NCI-H774 (cell line): ENCODE measurements at regions not wholly inside any gene's neighbourhood (a gene's known extent, or its start where the extent isn't known, plus 50 kb on each side); places are given as distances from the start of the nearest gene placed in this dataset.

Experiments used
- DNase-seq: peaks from one replicate; lab custom pipeline; 2025; lab: John Stamatoyannopoulos, UW

DNA sequence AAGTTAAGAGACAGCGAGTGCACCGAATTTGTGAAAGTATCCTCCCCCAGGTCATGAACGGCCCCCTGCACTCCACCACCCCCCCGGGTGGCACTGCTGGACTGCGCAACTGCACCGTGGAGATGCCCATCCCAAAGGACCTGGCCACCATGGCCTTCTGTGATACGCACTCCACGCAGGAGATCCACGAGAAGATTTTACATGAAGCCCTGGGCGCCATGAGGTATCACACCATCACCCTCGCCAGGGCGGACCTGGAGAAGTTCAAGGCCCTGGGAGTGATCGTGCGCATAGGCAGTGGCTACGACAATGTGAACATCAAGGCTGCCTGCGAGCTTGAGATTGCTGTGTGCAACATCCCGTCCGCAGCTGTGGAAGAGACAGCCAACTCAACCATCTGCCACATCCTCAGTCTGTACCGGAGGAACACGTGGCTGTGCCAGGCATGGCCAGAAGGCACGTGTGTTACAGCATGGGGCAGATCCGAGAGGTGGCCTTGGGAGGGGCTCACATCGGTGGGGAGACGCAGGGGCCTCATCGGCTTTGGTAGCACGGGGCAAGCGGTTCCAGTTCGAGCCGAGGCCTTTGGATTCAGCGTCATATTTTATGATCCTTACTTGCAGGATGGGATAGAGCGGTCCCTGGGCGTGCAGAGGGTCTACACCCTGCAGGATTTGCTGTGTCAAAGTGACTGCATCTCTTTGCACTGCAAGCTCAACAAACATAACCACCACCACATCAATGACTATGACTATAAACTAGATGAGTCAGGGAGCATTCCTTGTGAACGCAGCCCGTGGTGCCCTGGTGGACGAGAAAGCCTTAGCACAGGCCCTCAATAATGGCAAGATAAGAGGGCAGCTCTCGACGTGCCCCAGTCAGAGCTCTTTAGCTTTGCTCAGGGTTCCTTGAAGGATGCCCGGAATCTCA lies 290.8 kb upstream of the MC4R start:
- DNase-seq, result no peak

DNA sequence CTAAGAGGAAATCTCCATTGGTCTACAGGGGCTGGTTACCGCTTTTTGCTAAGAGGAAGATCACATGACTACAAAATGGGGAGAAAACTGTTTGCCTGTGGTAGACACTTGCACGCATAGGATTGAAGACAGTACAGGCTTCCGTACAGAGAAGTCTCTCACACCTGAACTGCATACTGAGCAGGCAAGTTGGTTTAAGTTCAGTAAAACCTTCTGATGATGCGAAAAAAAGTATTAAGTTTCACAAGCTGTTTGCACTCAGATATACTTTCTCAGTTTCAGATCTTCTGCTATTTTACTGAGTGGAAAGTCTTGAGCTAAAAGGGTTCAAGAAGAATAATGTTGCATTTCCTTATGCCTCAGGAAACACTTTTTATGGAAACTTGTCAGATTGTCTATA lies 292.2 kb upstream of the MC4R start:
- no peak for DNase-seq

DNA sequence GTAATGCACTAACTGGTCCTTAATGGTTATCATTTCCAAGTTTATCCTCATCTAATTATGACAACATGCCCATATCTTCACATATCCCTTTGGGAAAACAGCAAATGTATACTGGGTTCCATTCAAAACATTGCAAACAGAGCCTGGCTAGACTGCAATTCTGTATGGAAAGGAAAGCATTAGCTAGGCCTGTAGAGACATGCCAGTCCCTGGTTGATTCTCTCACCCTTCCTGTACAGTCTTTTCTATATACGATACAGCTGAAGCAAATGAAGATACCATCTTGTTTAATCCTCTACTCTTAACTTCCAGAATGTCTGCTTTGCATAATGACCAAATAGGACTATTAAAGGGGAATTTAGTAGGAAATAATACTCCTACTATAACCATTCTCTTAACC lies 294.4 kb upstream of the MC4R start:
- DNase-seq, result no peak

DNA sequence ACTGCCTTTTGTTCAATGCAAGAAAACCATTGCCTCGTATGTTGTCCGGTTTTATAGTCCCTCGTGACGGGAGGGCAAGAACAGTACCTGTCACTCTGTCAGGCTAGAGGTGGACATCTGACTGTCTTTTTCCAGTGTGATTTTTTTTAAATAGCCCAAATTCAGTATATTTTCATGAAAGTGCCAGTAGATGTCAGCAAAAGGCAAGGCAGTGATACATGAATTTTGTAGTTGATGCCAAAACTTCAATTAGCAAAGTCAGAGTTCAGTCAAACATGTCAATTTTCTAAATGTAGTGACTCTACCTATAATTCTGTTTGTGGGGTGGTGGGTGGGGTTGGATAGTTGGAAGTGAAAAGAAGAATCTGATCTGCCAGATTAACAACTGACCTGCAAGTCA lies 296.0 kb upstream of the MC4R start:
- DNase-seq, result no peak

DNA sequence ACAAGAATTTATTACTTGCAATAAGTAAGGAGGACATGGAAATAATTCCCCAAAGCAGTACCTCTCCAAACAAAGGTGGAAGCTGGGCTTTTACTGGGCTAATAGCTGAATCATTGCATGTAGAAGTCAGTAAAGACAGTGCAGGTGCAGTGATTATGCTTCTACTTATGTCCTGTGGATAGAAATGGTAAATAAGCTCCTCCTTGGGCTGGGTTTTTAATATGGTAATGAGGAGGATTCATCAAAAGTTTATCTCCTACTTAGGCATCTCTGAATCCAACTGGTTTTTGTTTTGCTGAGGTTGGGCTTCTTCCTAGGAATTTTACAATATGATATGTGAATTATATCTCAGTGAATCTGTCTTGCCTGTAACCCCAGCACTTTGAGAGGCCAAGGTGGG lies 297.4 kb upstream of the MC4R start:
- DNase-seq, result no peak

DNA sequence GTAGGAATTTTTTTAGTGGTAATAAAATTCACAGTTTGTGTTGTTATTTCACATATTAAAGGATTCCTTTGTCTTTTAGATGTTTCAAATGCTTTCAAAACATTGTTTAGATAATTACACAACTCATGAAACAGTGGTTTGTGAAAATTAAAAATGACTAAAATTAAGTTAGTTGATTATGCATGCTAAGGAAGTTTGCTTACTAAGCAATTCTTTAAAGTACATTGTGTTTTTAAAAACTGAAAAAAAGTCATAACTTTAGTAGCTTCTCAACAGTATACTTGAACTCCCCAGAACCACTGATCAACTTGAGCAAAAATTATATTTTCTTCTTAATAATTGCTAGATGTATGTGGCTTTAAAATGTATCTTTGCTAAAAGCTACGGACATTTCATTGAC lies 298.4 kb upstream of the MC4R start:
- no peak for DNase-seq

DNA sequence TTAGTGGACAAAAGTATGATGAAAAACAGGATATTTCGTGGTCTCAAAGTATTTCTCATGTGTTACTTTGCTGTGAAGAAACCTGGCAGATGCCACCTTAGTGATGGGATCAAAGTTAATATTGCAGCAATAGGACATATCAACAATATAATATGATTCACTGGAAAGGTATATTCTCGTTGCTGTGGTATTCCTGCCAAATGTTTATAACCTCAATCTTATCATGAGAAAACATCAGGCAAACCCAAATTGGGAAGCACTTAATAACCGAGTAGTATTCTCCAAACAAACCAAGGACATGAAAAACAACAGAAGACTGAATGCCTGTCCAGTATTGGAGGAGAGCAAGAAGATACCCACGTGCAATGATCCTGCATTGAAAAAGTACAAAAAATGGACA lies 302.6 kb upstream of the MC4R start:
- no peak for DNase-seq

DNA sequence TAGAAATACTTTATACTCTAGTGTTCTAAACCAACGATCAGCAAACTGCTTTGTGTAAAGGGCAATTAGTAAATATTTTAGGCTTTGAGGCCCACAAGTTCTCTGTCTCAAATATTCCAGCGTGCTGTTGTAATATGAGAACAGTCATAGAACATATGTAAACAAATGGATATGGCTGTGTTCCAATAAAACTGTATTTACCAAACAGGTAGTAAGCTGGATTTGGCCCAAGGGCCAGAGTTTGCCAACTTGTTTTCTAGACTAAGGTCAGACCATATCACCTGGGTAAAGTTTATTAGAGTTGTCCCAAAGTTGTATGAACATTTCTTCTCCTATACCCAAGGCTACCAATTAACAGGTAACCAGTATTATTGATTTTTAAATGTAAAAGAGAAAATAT lies 303.2 kb upstream of the MC4R start:
- peak; percentile 75 for DNase-seq

DNA sequence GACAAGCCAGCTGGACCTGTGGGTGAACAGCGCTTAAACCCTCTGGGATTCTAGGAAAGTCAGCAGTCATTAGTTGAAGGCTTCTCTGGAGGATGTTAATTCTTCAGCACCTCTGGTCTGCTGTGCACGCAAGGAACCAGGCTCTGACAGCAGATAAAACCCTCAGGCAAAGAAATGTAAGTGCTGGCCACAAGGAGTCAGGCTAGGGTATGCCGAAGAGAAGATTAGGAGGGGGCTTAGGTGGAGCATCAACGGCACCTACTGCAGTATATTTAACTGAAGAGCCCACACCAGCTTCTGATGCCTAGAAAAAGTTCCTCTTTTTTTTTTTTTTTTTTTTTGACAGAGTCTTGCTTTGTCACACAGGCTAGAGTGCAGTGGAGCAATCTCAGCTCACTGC lies 304.2 kb upstream of the MC4R start:
- no peak for DNase-seq

DNA sequence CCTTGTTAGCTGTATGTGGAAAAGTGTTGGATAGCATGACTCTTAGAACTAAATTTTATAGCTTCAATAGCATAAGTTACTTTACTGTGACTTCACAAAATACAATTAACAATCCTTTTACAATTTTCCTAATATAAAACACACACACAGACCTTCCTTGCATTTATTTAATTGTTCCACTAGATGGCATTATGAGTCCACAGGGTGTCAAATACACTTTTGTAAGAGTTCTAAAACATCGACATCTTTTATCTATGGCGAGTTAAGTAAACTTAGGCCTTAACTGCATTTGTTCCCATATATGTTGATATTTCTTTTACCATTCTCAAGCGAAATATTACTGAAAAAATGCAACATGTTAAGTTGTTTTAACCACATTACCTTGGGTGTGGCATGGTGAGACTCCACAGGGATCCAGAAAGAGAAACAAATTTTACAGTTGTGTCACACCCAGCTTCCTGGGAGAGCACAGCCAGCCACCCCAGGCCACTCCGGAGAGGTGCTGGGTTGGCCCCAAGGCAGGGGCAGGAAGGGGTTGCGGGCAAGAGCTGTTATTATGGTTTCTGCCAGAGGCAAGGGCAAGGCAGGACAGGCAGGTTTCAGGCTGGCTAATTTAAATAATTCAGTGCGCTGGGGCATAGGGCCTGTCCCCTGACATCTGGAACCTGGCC lies 312.4 kb upstream of the MC4R start:
- DNase-seq, result peak; percentile 11

DNA sequence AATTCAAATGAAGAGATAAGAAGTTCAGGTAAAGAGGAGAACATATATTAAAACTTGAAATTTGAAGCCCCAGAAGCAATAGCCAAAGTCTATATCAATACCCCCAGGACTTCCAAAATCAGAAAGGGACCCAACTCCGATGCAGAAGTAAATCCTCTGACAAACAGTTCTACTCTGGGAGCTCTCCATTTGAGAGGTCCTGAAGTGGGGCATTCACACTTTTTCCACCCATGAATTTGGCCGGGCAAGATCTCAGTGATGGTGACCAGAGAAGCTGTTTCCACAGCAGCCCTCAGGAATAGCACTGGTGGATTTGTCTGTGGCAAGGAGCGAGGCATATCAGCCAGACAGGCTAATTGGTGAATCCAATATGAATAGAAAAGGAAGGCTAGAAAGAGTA lies 313.6 kb upstream of the MC4R start:
- no peak for DNase-seq

DNA sequence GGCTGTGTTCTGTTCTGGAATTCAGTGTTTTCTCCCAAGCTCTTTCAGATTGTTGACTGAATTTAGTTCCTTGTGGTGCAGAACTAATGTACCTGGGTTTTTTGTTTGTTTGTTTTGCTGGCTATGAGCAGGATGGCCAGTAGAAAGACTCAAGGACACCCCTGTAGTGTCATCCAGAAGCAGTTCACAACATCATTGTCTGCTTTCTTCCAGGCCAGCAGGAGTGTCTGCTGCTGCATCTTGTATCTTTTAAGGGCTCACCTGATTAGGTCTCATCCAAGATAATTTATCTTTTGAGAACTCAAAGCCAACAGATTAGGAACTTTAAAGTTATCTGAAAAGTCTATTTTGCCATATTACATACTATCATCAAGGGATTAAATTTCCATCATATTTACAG lies 318.5 kb upstream of the MC4R start:
- no peak for DNase-seq

DNA sequence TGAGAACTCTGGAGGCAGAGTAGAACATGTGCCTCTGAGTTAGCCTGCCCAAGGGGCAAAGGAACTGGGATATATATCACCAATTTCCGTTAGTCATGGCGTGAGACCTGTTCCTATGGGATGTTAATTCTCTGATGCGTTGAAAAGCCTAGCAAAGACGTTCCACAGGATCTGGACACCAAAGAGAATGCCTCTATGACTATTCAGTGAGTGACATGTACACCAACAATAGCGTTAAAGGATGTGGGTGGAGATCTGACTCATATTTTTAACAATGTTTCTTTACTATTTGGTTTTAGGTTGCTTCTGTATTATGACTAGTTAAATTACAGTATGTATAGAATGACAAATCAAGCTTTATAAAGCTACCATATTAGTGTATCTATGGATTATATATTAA lies 320.9 kb upstream of the MC4R start:
- no peak for DNase-seq

DNA sequence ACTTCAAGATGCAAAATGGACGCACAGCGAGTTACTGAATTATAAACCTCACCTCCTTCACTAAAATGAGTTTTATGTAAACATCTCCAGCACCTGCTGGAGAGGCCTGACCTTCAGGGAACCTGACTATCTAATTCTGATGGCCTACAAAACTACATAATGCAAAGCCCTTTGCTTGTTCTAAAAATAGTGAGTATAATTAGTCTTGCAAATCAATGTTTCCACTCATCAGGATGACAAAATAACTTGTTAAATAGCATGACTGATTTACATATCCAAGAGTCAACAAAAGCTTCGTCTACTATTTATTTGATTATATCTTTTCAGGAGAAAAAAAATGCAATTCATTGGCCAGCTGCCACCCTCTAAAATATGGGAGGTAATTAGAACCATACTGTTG lies 326.3 kb upstream of the MC4R start:
- peak; percentile 69 for DNase-seq

DNA sequence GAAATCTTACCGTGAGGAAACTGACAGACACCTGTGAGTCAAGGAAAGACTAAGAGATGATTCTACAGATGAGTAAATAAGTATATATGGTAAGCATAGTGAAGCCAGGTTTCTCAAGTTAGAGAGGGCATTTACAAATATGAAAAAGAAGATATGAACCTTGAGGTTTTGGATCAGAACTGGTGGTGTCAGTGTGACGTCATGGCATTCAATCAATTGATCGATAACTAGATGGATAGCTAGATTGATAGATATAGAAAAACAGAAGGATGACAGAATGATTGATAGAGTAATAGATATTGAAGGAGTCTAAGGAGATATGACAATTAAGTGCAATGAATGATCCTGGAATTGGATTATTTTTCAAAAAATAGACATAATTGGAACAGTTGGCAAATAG lies 350.2 kb upstream of the MC4R start:
- no peak for DNase-seq

DNA sequence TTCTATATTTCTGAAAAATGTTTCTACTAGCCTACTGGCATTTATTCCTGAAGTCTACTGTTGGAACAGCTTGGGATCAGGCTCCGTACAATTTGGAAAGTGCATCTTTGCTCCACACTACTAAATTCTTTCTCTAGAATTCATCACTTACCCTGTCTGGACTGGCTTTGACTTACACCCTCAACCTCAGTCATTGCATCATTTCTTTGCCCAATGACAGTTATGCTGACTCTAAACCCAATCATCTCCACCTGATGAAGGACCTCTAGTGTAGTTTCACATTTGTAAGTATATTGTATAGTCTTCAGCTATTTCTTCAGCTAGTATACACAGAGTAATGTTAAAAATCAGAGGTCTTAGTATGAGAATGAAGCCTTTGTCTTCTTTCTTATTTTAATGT lies 359.6 kb upstream of the MC4R start:
- DNase-seq, result no peak

DNA sequence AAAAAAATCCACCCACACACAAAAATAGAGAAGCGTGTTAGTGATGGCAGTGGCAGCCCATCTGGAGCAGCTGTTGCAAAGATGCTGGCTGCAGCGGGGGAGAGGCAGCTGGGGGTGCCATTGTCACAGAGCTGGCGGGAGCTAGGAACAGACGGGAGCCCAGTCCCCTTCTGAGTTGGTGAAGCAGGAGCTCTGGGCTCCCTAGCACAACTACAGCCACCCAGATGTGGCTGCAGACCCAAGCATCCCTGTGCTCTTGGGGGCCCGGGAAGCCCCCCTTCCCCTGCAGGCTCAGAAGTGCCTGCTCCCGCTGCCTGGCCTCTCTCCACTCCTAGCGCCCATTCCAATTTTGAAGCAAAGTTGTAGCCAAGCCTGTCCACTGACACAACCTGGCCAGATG lies 366.6 kb upstream of the MC4R start:
- no peak for DNase-seq

DNA sequence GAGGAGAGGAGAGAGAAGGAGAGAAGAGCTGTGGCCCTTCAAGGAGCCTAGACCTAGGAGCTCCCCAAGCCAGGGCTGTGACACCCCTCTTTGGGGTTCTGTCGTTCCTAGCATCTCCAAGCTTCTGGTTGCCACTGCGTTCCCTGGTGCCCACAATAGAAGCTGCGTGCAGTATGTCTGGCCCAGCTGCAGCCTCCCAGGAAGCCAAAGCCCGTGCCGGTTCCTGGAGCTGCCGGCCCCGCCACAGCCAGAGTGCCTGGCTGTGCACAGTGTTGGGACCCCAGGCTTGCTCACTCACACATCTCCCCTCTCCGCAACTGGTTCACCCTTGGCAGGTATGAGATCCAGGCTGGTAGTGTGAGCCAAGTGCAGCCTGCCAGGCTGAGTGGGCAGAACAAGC lies 367.7 kb upstream of the MC4R start:
- no peak for DNase-seq

DNA sequence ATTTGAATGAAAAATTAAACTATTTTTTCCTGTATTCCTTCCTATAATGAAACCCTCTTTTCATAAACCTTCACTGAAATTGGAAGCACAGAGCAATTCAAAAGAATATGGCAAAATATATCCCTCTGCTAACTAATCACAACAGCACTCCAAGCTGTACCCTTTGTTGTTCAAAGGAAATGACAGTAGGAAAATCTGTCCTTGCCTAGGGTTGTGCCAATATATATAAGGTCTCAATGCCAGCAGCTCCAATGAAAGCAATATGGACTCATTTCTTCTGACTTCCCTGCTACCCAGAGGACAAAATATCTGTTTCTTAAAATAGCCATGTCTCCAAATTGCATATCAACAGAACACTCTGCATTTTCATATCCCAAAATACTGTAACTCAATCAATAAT lies 373.9 kb upstream of the MC4R start:
- DNase-seq, result no peak

DNA sequence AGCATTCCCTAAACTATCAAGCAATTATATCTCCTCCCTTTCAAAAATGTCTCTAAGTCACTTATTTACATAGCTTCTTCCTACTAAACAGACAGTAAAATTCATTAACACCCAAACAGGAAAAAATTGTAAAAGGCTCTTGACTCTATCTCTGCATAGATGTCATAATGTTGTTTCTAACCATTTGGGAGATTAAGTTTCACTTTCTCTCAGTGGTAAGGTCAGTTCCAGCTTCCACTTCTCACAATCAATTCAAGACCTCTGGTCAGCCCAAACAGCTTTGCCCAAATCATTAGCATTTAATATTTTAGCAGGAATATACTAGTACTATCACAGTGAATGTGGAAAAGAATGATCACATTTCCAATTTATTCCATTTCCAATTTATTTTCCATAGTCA lies 374.3 kb upstream of the MC4R start:
- DNase-seq, result no peak

DNA sequence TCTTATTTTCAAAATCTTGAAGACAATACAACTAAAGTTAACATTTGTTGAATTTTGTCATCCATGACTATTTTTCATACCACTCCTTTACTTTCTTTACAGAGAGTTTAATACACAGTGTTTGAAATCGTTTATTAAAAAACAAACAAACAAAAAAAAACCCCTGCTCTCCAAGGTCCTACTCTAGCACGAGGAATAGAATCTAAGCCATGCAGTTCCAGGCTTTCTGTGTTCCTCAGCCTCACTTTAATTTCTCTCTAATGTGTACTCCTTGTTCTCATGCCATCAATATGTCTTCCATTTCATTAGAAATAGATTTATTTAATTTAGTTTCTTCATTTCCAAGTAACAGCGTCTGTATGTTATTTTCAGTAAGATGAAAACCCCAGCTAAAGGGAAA lies 381.2 kb upstream of the MC4R start:
- no peak for DNase-seq

DNA sequence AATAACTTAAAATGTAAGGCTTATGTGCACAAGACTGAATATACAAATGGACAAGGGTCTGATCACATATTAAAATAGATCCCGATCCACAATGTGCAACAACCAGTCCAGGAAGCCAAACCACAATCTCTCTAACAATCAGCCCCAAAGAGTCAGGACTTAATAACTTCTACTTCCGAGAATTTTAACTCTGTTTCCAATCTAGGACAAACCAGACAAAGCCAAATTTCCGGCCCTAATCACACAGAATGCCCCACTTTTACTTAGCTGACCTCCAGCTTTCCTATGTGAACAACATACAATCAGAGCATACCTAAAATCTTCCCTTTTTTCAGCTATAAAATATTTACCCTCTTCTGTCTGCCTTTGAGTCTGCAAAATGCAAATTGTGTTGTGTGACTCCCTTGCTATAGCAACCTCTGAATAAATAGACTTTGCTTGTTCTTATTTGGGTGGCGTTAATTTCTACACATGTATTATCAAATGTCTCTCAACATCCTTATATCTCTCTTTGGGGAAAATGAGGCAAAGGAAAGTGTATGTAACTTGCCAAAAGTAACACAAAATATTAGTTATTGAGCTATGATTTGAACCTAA lies 381.9 kb upstream of the MC4R start:
- DNase-seq, result no peak

DNA sequence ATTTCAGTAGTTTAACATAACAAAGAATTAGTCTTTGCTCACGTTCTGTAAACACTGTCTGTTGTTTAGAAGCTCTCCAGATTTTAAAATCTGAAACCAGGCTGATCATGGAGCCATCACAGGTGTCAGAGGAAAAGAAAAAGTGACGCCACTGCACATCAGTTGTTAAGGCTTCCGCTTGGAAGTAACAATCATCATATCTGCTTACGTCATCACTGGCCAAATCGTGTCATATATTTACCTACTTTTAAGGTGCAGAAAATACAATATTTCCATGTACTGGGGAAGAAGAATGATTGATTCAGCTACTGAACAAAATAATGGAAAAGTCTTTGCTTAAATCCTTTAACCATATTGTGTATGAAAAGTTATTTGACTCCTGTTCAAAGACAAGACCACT lies 382.6 kb upstream of the MC4R start:
- peak; percentile 67 for DNase-seq
